ENCODE measurements at regions not wholly inside any gene's neighbourhood (a gene's known extent, or its start where the extent isn't known, plus 50 kb on each side); places are given as distances from the start of the nearest gene placed in this dataset.

DNA sequence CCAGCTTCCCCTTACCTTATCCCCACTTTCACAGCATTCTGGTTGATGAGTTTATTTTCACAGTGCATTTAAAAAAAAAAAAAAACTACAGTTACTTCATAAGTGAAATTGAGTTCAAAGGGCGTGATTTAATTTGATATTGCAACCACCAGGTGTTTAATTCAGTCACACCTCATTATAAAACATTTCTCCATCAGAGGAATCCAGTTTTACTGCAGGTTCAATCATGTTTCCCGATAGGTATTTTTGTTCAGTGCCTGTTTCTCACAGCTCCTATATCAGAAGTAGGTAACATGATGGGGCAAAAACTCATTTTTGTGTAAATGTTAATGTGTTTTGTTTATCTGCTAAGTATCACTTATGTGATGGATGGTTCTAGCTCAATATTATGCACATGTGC lies 102.3 kb upstream of the PCDH7 start:
- TF ChIP-seq, protein P1, sequence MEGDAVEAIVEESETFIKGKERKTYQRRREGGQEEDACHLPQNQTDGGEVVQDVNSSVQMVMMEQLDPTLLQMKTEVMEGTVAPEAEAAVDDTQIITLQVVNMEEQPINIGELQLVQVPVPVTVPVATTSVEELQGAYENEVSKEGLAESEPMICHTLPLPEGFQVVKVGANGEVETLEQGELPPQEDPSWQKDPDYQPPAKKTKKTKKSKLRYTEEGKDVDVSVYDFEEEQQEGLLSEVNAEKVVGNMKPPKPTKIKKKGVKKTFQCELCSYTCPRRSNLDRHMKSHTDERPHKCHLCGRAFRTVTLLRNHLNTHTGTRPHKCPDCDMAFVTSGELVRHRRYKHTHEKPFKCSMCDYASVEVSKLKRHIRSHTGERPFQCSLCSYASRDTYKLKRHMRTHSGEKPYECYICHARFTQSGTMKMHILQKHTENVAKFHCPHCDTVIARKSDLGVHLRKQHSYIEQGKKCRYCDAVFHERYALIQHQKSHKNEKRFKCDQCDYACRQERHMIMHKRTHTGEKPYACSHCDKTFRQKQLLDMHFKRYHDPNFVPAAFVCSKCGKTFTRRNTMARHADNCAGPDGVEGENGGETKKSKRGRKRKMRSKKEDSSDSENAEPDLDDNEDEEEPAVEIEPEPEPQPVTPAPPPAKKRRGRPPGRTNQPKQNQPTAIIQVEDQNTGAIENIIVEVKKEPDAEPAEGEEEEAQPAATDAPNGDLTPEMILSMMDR (IDR thresholded peaks at IDR 0.05): no peak
- no peak for TF ChIP-seq POLR2A (IDR thresholded peaks at IDR 0.05)

All from adrenal gland (tissue), 5 donors.